GM10248 (cell line): ENCODE measurements at regions not wholly inside any gene's neighbourhood (a gene's known extent, or its start where the extent isn't known, plus 50 kb on each side); places are given as distances from the start of the nearest gene placed in this dataset.

ENCODE experiments used
- CTCF ChIA-PET: fragments of 300-600 bp; sonication (Branson Sonifier 250); formaldehyde crosslinking; extraction: SDS; loops from one replicate; lab custom pipeline; 2021; ENCODE audit warnings: antibody characterized with exemption; lab: Yijun Ruan, JAX
- POLR2A ChIA-PET: fragments of 350-650 bp; sonication (Branson Sonifier 250); formaldehyde crosslinking; extraction: SDS; loops from one replicate; lab custom pipeline; 2020; ENCODE audit warnings: antibody characterized with exemption; lab: Yijun Ruan, JAX
- DNase-seq: peaks from one replicate; pipeline ENCODE4 v3.0.0; 2012; ENCODE audit errors: extremely low spot score
- TF ChIP-seq, protein P1 (sequence below): IDR thresholded peaks from 2 replicates; pipeline ENCODE4 v1.5.1; 2012; ENCODE audit warnings: mild to moderate bottlenecking, low read depth; ENCODE audit errors: extremely low read depth, missing control alignments, control extremely low read depth

DNA sequence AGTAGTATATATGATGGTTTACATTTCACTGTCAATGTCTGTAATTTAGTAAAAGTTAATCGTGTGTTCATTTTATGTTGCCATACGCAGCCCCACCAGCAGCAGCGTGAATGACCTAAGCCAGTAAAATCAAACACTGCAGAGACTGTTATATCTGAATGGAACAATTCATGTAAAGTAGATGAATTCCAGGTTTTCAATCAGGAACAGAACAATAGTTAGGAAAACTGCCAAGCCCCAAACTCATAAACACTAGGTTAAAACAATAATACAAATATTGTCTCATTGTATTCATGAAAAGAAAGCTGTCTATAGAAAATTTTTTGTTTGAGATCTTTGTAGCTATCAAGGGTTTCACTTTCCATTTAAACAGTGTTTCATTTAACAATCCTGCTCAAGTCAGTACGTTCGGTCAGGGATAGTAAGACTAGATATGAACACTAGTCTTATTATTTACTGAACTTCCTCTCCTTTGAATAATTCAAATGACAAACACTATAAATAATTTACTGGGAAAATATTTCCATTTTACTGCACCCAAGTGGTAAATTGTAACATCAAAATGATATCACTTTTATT lies 256.8 kb upstream of the FLRT2 start:
- TF ChIP-seq, protein P1, sequence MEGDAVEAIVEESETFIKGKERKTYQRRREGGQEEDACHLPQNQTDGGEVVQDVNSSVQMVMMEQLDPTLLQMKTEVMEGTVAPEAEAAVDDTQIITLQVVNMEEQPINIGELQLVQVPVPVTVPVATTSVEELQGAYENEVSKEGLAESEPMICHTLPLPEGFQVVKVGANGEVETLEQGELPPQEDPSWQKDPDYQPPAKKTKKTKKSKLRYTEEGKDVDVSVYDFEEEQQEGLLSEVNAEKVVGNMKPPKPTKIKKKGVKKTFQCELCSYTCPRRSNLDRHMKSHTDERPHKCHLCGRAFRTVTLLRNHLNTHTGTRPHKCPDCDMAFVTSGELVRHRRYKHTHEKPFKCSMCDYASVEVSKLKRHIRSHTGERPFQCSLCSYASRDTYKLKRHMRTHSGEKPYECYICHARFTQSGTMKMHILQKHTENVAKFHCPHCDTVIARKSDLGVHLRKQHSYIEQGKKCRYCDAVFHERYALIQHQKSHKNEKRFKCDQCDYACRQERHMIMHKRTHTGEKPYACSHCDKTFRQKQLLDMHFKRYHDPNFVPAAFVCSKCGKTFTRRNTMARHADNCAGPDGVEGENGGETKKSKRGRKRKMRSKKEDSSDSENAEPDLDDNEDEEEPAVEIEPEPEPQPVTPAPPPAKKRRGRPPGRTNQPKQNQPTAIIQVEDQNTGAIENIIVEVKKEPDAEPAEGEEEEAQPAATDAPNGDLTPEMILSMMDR, result no peak
- CTCF ChIA-PET, result interaction anchor here (1.8 kb wide), 1 partner anchor 26 kb away, joined by 3 read pairs; no protein-coding TSS in a partner anchor
- POLR2A ChIA-PET, result no interaction called here
- DNase-seq, result no peak

DNA sequence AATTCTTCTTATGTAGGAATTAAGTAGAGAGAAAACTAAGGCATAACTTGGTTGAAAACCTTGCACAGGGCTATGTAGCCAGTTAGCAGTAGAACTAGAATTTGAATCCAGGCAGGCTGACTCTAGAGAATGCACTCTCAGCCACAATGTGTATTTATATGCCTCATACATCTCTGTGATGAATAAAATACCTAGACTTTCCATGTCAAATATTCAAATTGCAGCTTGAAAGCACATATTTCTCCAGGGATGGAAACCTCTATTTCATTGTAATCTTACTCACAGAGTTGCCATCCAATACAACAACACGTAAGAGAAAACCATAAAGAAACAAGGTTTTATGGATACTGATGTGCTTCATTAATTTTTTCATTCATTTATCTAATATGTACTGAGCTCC lies 256.0 kb upstream of the FLRT2 start:
- DNase-seq, result no peak
- CTCF ChIA-PET, result interaction anchor here (1.8 kb wide), 1 partner anchor 25 kb away, joined by 3 read pairs; no protein-coding TSS in a partner anchor
- TF ChIP-seq, protein P1, result no peak
- POLR2A ChIA-PET, result no interaction called here

DNA sequence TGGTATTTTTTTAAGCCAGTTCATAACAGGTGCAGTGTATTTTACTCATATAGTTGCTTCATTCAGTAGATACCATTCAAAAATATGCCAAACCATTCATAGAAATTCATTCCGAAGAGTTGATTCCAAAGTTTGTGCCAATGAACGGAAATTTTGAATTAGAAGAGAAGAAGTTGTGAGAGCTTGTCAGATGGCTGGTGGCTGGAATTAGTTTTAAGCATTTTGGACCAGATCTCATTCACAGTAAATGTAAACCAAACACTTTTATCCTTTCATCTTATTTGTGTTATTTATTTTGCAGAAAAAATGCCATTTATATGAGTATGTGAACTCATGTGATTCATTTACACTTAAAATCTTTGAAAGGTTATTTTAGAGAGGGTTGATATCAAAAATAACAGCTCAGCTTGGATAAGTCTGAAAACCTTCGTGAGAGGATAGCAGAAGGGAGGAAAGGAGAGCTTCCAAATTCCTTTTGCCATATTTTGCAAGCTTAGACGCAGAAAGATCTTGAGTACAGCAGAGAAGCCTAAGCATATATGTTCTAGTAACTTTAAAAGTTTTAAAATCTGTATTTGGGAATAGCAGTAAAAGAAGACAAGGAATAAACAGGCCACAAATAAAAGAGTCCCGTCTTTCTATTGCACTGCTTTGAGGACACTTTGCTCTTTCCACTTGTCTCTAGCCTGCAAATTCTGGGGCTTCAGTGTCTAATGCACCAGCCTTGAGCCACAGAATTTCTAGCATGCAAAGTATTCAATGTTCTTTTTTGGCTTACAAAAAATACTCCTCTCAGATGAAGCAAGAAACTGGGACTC lies 253.6 kb upstream of the FLRT2 start:
- no peak for DNase-seq
- TF ChIP-seq, protein P1, result no peak
- CTCF ChIA-PET, result no interaction called here
- POLR2A ChIA-PET, result no interaction called here

DNA sequence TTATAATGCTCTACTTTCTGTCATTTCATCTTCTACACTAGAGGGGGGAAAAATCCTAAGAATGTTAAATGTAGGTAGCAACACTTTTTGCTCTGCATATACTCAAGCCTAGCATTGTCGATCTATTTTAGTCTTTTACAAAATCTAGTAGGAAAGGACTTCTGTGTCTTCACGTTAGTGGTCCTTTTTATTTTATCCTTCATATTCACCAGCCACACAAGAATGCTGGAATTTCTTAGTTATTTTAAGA lies 253.0 kb upstream of the FLRT2 start:
- TF ChIP-seq, protein P1, result no peak
- POLR2A ChIA-PET, result no interaction called here
- CTCF ChIA-PET, result interaction anchor here (1.2 kb wide), 1 partner anchor 25 kb away, joined by 3 read pairs; no protein-coding TSS in a partner anchor
- no peak for DNase-seq

DNA sequence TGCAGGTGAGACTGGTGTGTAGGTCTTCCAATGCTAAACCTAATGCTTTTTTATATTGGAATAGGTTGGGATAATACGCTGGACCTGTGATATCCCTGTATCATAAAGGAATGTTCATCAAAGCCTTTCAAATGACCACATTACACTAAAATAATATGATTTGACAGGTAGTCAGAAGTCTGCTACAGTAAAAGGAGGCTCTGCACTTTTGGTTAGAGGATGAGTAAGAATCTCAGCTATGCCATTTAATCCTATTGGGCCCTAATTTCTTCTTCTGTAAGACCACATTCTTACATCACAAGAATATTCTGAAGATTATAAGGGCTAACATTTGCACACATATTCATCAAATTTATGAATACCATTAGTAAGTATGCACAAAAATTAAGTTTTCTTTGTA lies 250.5 kb upstream of the FLRT2 start:
- CTCF ChIA-PET, result no interaction called here
- POLR2A ChIA-PET, result no interaction called here
- DNase-seq, result no peak
- TF ChIP-seq, protein P1, result no peak

DNA sequence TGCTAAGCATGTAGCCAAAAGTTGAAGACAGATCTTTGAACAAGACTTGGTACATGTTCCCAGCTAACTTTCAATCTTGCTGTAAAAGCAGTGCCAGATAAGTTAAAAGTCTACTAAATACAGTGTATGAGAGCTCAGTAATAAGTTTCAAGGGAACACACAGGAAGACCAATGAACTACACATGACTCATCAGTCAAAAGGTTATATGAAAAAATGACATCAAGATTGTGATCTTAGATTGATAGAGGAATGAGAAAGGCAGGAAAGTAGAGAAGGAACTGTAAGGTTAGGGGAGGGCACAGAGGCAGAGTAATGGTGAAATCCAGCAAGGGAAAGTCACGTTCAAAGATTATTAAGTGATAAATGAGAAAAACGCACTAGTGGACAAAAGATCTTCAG lies 249.9 kb upstream of the FLRT2 start:
- ChIA-PET CTCF (no interaction called here), POLR2A (no interaction called here)
- no peak for DNase-seq
- TF ChIP-seq, protein P1, result no peak
